AG10803 (cell line): ENCODE measurements at regions not wholly inside any gene's neighbourhood (a gene's known extent, or its start where the extent isn't known, plus 50 kb on each side); places are given as distances from the start of the nearest gene placed in this dataset.

Experiments
- DNase-seq: peaks from one replicate; pipeline ENCODE4 v3.0.0; 2010; ENCODE audit warnings: low read depth
- H3K4me3 ChIP-seq: 2 replicates; pipeline ENCODE4 v1.5.1; 2011; ENCODE audit warnings: mild to moderate bottlenecking, low read length, control low read depth
- CTCF ChIP-seq: conservative IDR thresholded peaks from 2 replicates; pipeline ENCODE4 v1.5.1; 2011; ENCODE audit warnings: mild to moderate bottlenecking, low read length, control low read depth, inconsistent platforms

DNA sequence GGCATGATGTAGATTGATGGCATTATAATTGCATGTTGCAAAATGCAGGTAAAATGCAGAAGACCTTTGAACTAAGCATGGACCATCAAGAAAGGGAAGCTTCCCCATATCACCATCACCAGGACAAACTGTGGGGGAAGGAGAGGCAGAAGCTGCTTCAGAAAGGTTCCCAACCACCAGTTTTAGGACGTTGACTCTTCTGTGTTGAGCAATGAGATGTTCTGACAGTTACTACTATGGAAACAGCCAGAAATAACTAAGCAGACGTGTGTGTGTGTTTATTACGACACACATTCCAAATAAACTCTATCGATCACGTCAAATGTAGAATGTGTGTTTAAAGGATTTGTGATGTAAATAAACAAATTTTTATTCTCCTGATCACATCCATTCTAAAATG, 110.2 kb upstream of the PLD5 start:
- DNase-seq = no peak
- no peak for TF ChIP-seq CTCF

DNA sequence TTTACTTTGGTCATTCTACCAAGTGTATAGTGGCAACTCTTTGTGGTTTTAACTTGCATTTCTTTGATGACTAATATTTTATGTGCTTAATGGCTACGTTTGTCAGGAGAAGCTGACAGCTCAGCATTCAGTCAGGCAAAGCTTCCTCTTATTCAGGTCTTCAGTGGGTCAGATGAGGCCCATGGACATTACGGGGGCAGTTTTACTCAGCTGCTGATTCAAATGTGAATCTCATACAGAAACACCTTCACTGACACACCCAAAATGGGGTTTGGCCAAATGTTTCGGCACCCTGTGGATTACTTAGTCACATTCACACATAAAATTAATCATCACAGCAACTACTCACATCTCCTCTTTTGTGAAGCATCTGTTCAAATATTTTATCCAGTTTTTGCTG, 104.9 kb upstream of the PLD5 start:
- no peak overlapping the region for H3K4me3 ChIP-seq
- no peak for TF ChIP-seq CTCF
- no peak for DNase-seq

More for the DNA sequence above, 110.2 kb upstream of the PLD5 start:
- no peak overlapping the region for H3K4me3 ChIP-seq

- no peak for DNase-seq
- no peak overlapping the region for H3K4me3 ChIP-seq
- TF ChIP-seq CTCF = no peak
These were observed 99.3 kb upstream of the PLD5 start for GRCh38 chr1:242623756-242624155.

DNA sequence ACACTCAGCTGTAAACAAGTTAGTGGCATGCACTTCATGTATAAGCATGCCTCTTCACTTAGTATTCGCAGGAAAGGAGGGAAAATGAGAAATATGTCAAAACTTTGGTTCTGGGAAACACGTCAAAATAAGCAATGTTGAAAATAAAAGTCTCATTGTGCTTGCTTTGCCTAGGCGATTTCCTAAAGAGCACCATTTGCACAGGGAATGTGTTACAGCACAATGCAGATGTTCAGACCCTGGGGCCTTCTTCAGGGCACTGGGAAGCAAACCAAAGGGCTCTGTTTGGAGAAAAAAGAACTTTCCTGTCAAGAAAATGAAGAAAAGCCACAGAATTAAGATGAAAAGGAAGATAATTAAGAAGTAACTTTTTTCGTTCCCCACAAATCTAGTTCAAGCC, 98.6 kb upstream of the PLD5 start:
- DNase-seq = no peak
- TF ChIP-seq CTCF = no peak
- H3K4me3 ChIP-seq = no peak overlapping the region

DNA sequence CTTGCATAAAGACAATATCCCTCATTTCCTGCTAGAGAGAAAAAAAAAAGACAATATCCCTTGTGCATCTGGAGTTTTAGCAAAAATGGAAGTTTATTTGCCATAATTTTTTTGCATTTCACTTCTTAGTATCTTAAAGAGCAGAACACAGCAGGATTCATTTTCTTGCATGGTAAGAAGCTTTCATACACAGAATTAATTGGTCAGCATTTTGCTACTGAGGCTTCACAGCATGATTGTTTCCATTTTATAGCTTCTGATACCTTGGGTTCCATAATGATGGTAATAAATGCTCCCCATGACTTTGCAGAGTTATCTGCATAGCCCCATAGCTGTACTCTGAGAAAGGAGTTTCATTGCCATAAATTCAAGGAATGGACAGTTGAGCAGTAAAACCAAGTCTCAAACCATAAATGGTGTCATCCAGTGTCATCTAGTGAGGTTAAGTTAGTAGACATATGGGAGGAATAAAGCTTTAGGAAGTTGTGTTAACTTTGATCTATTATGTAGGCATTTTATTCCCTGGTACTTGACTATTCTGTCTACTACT, 88.8 kb upstream of the PLD5 start:
- no peak for DNase-seq
- TF ChIP-seq CTCF = no peak
- no peak overlapping the region for H3K4me3 ChIP-seq

- no peak for TF ChIP-seq CTCF
- no peak for DNase-seq
- no peak overlapping the region for H3K4me3 ChIP-seq
These were observed 85.7 kb upstream of the PLD5 start for GRCh38 chr1:242610209-242610608.

DNA sequence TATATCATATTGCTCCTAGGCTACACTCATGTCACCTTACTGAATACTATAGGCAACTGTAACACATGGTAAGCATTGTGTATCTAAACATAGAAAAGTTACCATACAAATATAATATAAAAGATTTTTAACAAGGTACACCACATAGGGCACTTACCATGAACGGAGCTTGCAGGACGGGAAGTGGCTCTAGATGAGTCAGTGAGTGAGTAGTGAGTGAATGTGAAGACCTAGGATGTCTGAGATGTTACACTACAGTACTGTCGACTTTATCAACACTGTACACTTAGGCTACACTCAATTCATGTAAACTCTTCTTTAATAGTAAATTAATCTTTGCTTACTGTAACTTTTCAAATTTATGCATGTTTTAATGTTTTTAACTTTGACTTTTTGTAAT, 81.0 kb upstream of the PLD5 start:
- no peak for TF ChIP-seq CTCF
- no peak for DNase-seq
- H3K4me3 ChIP-seq = no peak overlapping the region
